ENCODE measurements at regions not wholly inside any gene's neighbourhood (a gene's known extent, or its start where the extent isn't known, plus 50 kb on each side); places are given as distances from the start of the nearest gene placed in this dataset.

DNA sequence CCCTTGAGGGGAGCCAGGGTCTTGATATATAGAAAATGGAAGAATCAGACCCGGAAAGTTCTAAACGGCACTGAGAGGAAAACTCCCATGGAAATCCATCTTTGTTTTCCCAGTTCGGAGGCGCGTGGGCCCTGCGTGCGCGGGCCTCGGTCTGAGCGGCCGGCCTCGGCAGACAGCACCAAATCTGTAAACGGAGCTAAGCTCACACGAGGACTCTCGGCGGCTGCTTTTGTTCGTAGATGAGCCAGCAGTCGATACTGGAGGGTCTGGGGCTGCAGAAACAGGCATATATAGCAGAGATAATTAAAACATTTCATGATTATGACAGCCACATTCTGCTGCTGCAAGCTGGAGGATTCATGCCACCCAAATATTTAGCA is 68.5 kb upstream of the PPARA start:
- TF ChIP-seq, protein P1, sequence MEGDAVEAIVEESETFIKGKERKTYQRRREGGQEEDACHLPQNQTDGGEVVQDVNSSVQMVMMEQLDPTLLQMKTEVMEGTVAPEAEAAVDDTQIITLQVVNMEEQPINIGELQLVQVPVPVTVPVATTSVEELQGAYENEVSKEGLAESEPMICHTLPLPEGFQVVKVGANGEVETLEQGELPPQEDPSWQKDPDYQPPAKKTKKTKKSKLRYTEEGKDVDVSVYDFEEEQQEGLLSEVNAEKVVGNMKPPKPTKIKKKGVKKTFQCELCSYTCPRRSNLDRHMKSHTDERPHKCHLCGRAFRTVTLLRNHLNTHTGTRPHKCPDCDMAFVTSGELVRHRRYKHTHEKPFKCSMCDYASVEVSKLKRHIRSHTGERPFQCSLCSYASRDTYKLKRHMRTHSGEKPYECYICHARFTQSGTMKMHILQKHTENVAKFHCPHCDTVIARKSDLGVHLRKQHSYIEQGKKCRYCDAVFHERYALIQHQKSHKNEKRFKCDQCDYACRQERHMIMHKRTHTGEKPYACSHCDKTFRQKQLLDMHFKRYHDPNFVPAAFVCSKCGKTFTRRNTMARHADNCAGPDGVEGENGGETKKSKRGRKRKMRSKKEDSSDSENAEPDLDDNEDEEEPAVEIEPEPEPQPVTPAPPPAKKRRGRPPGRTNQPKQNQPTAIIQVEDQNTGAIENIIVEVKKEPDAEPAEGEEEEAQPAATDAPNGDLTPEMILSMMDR (conservative IDR thresholded peaks at IDR 0.05; ENCODE audit: low read depth in 2 of 2), result no peak
- TF ChIP-seq EZH2phosphoT487 (IDR thresholded peaks at IDR 0.05; ENCODE audit: unreplicated experiment) (no peak), POLR2AphosphoS5 (IDR thresholded peaks at IDR 0.05; ENCODE audit: low read depth) (no peak), EZH2 (IDR thresholded peaks at IDR 0.05; ENCODE audit: low read depth, unreplicated experiment) (no peak), JUNB (IDR thresholded peaks at IDR 0.05; ENCODE audit: unreplicated experiment) (no peak), STAT1 (IDR thresholded peaks at IDR 0.05; ENCODE audit: unreplicated experiment) (no peak), CREB1 (CRISPR knock-in tag; IDR thresholded peaks at IDR 0.05; ENCODE audit: low read depth) (no peak), ZNF114 (CRISPR knock-in tag; IDR thresholded peaks at IDR 0.05) (no peak), NANOG (IDR thresholded peaks at IDR 0.05; ENCODE audit: borderline replicate concordance) (no peak), ZNF331 (CRISPR knock-in tag; IDR thresholded peaks at IDR 0.05; ENCODE audit: low read depth) (no peak)
- TF ChIP-seq, protein P2, sequence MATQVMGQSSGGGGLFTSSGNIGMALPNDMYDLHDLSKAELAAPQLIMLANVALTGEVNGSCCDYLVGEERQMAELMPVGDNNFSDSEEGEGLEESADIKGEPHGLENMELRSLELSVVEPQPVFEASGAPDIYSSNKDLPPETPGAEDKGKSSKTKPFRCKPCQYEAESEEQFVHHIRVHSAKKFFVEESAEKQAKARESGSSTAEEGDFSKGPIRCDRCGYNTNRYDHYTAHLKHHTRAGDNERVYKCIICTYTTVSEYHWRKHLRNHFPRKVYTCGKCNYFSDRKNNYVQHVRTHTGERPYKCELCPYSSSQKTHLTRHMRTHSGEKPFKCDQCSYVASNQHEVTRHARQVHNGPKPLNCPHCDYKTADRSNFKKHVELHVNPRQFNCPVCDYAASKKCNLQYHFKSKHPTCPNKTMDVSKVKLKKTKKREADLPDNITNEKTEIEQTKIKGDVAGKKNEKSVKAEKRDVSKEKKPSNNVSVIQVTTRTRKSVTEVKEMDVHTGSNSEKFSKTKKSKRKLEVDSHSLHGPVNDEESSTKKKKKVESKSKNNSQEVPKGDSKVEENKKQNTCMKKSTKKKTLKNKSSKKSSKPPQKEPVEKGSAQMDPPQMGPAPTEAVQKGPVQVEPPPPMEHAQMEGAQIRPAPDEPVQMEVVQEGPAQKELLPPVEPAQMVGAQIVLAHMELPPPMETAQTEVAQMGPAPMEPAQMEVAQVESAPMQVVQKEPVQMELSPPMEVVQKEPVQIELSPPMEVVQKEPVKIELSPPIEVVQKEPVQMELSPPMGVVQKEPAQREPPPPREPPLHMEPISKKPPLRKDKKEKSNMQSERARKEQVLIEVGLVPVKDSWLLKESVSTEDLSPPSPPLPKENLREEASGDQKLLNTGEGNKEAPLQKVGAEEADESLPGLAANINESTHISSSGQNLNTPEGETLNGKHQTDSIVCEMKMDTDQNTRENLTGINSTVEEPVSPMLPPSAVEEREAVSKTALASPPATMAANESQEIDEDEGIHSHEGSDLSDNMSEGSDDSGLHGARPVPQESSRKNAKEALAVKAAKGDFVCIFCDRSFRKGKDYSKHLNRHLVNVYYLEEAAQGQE (IDR thresholded peaks at IDR 0.05; ENCODE audit: unreplicated experiment), result no peak
- TF ChIP-seq, protein P3, sequence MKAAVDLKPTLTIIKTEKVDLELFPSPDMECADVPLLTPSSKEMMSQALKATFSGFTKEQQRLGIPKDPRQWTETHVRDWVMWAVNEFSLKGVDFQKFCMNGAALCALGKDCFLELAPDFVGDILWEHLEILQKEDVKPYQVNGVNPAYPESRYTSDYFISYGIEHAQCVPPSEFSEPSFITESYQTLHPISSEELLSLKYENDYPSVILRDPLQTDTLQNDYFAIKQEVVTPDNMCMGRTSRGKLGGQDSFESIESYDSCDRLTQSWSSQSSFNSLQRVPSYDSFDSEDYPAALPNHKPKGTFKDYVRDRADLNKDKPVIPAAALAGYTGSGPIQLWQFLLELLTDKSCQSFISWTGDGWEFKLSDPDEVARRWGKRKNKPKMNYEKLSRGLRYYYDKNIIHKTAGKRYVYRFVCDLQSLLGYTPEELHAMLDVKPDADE (IDR thresholded peaks at IDR 0.05), result no peak
- TF ChIP-seq, protein P4, sequence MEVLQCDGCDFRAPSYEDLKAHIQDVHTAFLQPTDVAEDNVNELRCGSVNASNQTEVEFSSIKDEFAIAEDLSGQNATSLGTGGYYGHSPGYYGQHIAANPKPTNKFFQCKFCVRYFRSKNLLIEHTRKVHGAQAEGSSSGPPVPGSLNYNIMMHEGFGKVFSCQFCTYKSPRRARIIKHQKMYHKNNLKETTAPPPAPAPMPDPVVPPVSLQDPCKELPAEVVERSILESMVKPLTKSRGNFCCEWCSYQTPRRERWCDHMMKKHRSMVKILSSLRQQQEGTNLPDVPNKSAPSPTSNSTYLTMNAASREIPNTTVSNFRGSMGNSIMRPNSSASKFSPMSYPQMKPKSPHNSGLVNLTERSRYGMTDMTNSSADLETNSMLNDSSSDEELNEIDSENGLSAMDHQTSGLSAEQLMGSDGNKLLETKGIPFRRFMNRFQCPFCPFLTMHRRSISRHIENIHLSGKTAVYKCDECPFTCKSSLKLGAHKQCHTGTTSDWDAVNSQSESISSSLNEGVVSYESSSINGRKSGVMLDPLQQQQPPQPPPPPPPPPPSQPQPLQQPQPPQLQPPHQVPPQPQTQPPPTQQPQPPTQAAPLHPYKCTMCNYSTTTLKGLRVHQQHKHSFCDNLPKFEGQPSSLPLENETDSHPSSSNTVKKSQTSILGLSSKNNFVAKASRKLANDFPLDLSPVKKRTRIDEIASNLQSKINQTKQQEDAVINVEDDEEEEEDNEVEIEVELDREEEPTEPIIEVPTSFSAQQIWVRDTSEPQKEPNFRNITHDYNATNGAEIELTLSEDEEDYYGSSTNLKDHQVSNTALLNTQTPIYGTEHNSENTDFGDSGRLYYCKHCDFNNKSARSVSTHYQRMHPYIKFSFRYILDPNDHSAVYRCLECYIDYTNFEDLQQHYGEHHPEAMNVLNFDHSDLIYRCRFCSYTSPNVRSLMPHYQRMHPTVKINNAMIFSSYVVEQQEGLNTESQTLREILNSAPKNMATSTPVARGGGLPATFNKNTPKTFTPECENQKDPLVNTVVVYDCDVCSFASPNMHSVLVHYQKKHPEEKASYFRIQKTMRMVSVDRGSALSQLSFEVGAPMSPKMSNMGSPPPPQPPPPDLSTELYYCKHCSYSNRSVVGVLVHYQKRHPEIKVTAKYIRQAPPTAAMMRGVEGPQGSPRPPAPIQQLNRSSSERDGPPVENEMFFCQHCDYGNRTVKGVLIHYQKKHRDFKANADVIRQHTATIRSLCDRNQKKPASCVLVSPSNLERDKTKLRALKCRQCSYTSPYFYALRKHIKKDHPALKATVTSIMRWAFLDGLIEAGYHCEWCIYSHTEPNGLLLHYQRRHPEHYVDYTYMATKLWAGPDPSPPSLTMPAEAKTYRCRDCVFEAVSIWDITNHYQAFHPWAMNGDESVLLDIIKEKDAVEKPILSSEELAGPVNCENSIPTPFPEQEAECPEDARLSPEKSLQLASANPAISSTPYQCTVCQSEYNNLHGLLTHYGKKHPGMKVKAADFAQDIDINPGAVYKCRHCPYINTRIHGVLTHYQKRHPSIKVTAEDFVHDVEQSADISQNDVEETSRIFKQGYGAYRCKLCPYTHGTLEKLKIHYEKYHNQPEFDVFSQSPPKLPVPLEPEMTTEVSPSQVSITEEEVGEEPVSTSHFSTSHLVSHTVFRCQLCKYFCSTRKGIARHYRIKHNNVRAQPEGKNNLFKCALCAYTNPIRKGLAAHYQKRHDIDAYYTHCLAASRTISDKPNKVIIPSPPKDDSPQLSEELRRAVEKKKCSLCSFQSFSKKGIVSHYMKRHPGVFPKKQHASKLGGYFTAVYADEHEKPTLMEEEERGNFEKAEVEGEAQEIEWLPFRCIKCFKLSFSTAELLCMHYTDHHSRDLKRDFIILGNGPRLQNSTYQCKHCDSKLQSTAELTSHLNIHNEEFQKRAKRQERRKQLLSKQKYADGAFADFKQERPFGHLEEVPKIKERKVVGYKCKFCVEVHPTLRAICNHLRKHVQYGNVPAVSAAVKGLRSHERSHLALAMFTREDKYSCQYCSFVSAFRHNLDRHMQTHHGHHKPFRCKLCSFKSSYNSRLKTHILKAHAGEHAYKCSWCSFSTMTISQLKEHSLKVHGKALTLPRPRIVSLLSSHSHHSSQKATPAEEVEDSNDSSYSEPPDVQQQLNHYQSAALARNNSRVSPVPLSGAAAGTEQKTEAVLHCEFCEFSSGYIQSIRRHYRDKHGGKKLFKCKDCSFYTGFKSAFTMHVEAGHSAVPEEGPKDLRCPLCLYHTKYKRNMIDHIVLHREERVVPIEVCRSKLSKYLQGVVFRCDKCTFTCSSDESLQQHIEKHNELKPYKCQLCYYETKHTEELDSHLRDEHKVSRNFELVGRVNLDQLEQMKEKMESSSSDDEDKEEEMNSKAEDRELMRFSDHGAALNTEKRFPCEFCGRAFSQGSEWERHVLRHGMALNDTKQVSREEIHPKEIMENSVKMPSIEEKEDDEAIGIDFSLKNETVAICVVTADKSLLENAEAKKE (CRISPR knock-in tag; IDR thresholded peaks at IDR 0.05), result no peak

Measured in GM23338 (cell line).